HCEC 1CT (cell line): ENCODE measurements at regions not wholly inside any gene's neighbourhood (a gene's known extent, or its start where the extent isn't known, plus 50 kb on each side); places are given as distances from the start of the nearest gene placed in this dataset.

ENCODE experiments used
- DNase-seq: peaks from one replicate; pipeline ENCODE4 v3.0.0-alpha.2; 2017

DNA sequence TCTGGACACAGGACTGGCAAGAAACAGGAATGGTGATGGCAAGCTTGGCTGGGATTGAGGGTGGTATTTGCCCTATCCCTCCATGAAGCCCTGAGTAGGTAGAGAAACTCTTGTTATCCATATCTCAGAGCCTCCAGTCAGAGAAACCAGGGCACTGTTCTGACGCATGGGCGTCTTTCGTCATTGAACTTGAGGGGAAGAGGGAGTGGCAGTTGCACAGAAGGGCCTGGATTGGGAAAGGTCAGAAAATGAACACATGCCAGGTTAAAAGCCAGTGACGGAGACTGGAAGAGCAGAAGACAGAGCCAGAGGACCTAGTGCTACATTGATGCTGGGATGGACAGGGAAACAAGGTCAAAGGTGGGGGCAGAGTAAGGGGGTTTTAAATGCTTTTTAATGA lies 516.7 kb downstream of the PLPP3 start:
- DNase-seq: no peak

DNA sequence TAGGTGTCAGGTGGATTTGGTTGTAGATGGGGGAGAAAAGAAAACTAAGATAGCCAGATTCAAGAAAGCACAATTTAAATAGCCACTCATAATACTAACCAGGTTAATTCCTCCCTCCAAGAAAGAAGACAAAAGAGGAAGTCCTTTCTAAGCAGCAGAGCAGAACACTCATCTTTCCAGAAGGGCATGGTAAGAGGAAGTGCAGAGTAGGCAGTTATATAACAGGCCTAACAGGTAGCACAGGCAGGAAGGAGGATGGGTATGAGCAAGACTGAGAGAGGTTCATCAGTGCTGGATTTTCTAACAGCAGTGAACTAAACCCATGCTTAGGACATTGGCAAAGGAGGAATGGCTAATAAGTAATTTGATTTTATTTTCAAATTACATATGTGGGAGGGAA lies 517.5 kb downstream of the PLPP3 start:
- no peak for DNase-seq

GRCh38 chr1:56060906-56061305 lies 518.5 kb downstream of the PLPP3 start:
- DNase-seq: peak; percentile 61

- DNase-seq: no peak
Observed at GRCh38 chr1:56057466-56058405, 521.6 kb downstream of the PLPP3 start.

- DNase-seq: peak; percentile 69
Observed at GRCh38 chr1:56056438-56057287, 522.7 kb downstream of the PLPP3 start.

GRCh38 chr1:56054959-56055358 lies 524.4 kb downstream of the PLPP3 start:
- no peak for DNase-seq

GRCh38 chr1:56052041-56052440 lies 527.3 kb downstream of the PLPP3 start:
- no peak for DNase-seq

DNA sequence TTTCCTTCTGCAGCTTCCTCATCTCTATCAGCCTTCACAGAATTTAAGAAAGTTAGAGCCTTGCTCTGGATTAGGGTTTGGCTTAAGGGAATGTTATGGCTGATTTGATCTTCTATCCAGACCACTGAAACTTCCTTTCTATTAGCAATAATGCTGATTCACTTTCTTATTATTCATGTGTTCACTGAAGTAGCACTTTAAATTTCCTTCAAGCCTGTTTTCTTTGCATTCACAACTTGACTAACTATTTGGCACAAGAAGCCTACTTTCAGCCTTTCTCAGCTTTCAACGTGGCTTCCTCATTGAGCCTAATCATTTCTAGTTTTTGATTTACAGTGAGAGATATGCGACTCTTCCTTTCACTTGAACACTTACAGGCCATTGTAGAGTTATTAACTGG lies 528.5 kb downstream of the PLPP3 start:
- no peak for DNase-seq

DNA sequence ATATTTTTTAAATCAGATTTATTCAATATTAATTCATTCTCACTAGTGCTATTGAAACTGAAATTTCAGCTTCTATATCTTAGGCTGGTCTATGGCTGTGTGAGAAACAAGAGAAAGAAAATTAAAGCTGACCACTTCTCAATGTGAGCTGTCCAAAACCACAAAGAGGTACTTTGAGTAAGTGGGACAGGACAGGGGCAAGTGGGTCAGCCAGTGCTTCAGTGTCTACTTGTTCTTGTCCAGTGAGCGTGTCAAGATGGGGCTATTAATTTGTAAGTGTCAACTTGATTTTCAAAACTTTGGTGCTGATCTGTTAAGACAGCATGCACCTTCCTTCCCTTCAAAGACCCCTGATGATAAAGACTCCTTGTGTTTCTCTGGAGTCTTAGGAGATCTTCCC lies 533.9 kb downstream of the PLPP3 start:
- no peak for DNase-seq

- DNase-seq: no peak
Observed at GRCh38 chr1:56045062-56045461, 534.3 kb downstream of the PLPP3 start.

GRCh38 chr1:56036479-56036878 lies 542.9 kb downstream of the PLPP3 start:
- DNase-seq: no peak

DNA sequence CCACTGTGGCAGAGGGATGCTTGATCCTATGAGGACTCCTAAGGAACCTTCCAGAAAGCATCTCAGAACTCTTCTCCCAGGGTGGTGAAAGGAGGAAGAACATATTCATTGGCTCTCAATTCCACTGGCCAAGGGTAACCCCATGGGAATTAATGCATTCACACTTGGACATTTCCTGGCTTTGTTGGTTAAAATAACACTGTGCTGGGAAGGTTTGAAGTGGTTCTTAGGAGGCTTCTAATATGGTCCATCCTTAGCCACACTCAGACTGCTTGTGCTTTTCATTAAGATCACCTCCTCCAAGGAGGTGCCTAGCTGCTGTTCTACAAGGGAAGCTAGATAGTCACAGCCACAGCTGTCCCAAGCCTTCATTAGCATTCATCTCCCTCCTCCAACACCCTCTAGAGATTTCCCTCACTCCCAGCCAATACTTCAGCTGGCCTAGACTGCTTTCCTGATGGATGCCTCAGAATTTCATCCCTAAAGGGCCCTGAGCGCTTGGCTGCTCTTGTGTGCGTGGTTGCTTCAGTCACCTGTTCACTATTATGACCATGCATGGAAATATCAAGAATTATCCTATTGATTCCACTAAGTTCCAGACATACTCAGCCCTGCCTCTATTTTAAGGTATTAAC lies 544.4 kb downstream of the PLPP3 start:
- DNase-seq: no peak

- peak; percentile 80 for DNase-seq
Observed at GRCh38 chr1:56034222-56034621, 545.1 kb downstream of the PLPP3 start.

DNA sequence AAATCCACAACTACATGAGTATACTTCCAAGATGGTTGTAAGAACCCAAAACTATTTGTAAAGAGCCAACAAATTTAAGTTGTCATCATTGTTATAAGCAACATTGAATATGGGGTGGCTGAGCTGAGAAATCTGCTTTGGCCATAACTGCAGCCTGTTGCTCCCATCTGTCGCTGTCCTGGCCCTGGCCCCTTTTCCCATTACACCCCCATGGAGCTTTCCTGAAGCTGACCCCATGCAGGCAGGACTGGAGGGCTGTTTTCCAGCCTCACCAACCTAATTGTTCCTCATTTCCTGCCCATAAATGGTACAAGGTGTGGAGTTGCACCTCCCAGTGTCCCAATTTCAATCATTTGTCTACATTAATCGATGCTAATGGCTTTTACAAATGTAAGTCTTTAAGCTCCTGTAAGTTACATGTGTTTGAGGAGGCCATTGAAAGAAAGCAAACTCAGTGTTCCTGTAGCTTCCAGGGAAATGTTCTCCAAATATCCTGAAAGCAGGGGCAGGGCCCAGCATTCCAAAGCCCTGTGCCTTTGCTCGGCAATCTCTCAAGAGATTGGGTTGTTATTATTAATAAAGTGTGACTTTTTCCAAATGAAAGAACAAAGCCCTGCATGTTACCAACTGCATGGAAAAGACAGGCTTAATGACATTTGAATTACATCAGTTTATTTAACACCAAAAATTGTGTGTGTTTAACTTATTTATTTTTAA lies 545.9 kb downstream of the PLPP3 start:
- no peak for DNase-seq

DNA sequence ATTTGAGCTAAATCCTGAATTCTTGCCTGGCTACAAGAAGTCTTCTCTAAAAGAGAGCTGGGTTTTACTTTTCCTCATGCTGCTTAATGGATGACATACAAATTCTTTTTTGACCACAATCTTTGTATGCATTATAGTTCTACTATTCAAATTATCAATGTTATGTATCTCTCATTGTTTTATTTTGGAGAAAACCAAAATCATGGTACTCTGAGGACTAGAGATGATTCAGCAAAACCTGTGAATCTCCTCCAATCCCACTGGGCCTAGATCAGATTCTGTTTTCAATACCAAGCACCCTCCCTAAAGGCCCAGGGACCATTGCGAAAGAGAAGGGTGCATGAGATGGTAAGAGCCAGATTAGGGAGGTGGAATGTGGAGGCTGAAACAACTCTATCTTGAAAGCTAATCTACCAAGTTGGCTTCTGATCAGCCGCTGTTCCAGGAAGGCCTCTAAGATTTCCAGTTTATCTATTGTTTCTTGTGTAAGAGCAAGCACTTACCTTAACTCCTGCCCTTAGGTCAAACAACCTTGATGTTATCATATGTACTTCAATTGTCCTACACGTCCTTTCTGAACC lies 547.2 kb downstream of the PLPP3 start:
- no peak for DNase-seq

DNA sequence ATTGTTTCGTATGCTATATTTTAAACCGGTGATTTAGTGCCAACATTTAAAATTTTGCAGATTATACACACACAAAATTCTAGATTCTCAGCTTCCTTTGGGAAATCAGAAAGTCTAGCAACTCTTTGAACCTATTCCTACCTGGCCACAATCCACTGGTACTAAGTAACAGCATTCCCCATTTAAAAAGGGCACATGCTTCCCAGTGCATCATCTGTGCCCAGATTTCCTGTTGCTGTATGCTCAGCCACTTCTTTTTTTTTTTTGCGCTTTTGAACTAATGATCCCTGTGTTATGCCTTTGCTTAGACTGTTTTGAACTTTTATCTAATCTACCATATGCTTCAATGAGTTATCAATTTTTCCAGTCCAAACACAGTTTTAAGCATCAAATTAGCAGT lies 548.4 kb downstream of the PLPP3 start:
- no peak for DNase-seq

- no peak for DNase-seq
Observed at GRCh38 chr1:56029319-56030003, 549.9 kb downstream of the PLPP3 start.

DNA sequence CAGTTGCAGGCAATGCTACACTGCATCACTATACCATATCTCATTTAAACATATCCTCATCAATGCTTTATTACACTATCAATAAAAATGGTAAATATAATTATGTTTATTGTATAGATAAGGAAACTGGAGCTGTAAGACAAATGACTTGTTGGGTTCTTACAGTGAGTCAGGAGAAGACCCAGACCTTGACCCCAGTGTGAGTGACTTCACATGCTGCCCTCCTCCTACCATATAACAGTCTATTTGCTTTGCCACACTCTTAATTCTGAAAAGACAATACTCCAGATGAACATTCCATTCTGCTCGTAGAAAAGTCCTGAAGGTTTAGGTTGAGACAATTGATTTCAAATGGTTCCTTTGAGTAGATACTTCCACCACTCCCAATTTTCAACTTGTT lies 550.5 kb downstream of the PLPP3 start:
- DNase-seq: no peak

- no peak for DNase-seq
Observed at GRCh38 chr1:56028244-56028643, 551.1 kb downstream of the PLPP3 start.

DNA sequence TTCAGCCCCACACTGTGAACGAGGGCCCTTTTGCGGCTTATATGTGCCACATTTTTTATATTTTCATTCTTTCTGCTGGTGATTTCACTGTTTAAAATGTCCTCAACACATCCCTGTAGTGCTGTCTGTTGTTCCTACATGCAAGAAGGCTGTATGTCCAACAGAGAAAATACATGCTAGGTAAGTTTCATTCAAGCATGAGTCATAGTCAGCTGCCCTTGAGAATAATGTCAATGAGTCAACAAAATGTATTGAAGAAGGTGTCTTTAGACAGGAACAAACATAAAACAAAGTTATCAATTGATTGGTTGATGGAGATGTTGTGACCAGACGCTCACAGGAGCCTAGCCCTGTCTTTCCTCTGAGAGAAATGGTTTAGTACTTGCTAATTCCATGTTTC lies 553.4 kb downstream of the PLPP3 start:
- no peak for DNase-seq

DNA sequence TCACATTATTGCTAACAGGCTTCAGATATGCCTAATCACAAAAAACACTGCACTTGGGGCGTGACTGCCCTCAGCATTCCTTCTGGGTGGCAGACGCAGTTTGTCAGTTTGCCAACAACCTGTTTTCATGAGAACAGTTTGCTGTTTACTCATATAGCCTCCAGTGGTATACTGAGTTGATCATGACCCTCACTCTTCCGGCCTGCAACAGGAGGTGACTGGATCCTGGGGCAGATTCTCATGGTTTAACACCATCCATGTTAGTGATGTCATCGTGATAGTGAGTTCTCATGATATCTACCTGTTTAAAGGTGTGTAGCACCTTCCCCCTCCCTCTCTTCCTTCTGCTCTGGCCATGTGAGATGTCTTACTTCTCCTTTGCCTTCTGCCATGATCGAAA lies 555.2 kb downstream of the PLPP3 start:
- DNase-seq: no peak

- no peak for DNase-seq
Observed at GRCh38 chr1:56019922-56020321, 559.4 kb downstream of the PLPP3 start.
